ENCODE measurements at regions not wholly inside any gene's neighbourhood (a gene's known extent, or its start where the extent isn't known, plus 50 kb on each side); places are given as distances from the start of the nearest gene placed in this dataset.
A peak's percentile ranks its signal among the peaks of the same experiment; 100 is the strongest.
"Not testable (repeated sequence)": the region's sequence is repeated elsewhere in the genome, so short reads cannot be mapped to it uniquely, and the experiment has no call there.

DNA sequence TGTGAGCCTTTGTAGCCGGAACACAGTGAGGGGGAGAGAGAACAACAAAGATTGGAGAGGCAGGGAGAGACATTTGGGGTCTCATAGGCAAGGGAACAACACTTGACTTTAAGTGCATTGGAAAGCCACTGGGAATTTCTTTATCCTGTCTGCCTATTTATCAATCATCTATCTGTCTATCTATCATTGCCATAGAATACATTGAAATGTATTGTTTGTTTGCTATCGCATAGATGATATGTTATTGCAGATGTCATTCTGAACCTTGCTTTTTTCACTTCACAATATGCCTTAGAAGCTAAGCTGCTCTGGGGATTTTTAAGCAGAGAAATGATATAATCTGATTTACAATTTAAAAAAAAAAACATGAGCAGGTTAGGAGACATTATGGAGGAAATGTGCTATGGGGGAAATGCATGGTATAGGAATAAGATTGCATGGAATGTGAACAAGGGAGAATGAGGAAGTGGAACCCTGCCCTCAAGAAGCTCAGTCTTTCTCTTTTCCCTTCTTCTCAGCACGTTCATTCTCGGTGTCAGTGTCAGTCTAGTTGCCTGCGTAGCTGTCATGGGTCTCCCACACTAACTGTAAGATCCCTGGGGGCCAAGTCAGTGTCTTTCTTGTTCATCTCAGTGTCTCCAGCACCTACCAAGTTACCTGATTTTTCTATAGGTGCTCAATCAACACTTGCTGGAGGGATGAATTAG is 158.7 kb upstream of the ARHGAP20 start:
- DNase-seq (ENCODE audit: low spot score) (no peak), ATAC-seq (no peak)
- intact Hi-C loops (cut with DNase I), result no loop called here

GRCh38 chr11:110867951-110868350 is 155.7 kb upstream of the ARHGAP20 start:
- ATAC-seq (no peak), DNase-seq (ENCODE audit: low spot score) (no peak)
- intact Hi-C loops (cut with DNase I), result no loop called here

GRCh38 chr11:110866081-110866480 is 153.8 kb upstream of the ARHGAP20 start:
- ATAC-seq, result peak; percentile 20
- intact Hi-C loops (cut with DNase I), result no loop called here

DNA sequence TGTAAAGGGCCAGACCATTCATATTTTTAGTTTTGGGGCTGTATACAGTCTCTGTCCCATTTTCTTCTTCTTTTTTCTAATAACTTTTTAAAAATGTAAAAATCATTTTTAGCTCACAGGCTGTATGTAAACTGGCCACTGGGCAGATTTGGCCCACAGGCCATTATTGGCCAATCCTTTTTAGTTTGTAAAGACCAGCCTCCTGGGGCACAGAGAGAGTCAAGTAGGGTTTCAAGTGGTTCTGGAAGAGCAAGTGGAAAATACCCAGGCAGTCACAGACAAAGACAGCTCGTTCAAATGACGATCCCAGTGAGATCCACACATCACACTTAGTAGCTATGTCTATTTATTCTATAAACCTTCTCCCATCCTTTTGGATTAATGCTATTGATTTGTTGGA is 150.2 kb upstream of the ARHGAP20 start:
- ATAC-seq (no peak), DNase-seq (ENCODE audit: low spot score) (no peak)
- intact Hi-C loops (cut with DNase I), result no loop called here

More at GRCh38 chr11:110866081-110866480, 153.8 kb upstream of the ARHGAP20 start:
- DNase-seq (ENCODE audit: low spot score), result no peak

DNA sequence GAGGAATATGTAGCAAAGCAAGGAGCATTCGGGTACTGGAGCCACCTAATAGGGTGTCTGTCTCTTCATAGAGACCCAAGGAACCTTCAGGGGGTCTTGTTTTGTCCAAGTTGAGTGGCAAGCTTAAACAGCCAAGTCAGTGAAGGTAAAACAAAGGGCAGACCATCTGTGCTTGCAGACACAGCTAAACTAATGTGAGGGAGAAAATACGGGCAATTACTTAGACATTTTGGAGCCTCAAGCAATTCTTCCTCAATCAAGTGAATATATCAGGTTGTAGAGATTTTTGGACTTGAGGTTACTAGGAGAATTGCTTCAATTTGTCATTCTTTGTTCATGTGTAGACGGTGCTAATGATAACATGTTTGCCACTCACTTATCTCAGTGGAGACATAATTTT is 148.2 kb upstream of the ARHGAP20 start:
- no peak for ATAC-seq
- intact Hi-C loops (cut with DNase I), result no loop called here
- DNase-seq (ENCODE audit: low spot score), result no peak

- ATAC-seq, result no peak
- intact Hi-C loops (cut with DNase I), result no loop called here
- DNase-seq (ENCODE audit: low spot score), result no peak
Observed at GRCh38 chr11:110859998-110860397, 147.8 kb upstream of the ARHGAP20 start.

GRCh38 chr11:110859240-110859840 is 147.1 kb upstream of the ARHGAP20 start:
- intact Hi-C loops (cut with DNase I), result no loop called here
- no peak for ATAC-seq

GRCh38 chr11:110858547-110858921 is 146.3 kb upstream of the ARHGAP20 start:
- peak; percentile 96 for ATAC-seq
- DNase-seq (ENCODE audit: low spot score), result peak; percentile 82
- intact Hi-C loops (cut with DNase I), result no loop called here

More at GRCh38 chr11:110859240-110859840, 147.1 kb upstream of the ARHGAP20 start:
- no peak for DNase-seq (ENCODE audit: low spot score)

DNA sequence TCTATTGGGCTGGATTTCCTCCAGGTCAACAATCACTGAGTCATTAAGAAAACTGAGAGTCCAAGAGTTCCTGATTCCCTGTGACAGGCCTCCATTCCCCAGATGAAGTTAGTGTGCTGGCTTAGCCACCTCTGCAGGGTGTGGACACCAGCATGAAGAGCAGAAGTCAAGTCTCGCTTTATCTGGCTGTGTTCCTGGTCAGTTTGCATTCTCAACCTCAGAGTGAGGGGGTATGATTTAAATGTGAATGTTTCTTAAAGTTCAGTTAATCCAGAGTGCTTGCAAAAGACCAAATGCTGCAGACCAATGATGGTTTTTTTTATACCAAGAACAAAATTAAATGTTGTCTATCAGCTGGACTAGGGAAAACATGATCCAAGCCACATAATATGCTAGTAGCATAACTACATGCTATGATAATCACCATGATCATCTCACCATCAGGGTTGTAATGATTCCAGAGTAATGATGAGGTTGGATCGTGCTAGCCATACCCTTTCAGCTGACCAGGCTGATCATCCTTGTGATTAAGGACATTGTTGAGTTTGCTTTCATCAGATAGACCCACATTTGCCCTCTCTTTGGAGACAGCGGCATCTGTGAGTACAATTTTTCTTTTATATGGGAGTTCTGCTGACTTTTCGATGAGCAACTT is 145.8 kb upstream of the ARHGAP20 start:
- peak; percentile 77 for ATAC-seq
- intact Hi-C loops (cut with DNase I), result no loop called here
- DNase-seq (ENCODE audit: low spot score), result no peak

- ATAC-seq, result no peak
- DNase-seq (ENCODE audit: low spot score), result no peak
- intact Hi-C loops (cut with DNase I), result no loop called here
Observed at GRCh38 chr11:110856996-110857812, 145.0 kb upstream of the ARHGAP20 start.

DNA sequence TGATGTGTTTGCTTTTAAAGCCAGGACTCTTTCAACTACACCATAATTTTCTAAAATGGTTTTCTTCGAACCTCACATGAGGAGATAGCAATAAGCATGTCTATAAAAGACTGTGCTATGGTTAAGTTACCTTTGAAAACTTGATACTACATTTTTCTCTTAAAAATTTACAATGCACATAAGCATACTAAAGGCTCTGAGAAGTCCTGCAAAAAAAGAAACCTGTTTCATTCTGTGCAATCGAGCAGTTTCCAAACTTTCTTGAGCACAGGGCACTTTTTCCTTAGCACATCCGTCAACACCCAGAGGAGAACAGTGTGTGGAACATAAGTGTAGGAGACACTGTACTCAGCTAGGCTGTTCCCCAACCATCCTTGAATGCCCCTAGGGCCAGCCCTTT is 144.1 kb upstream of the ARHGAP20 start:
- no peak for ATAC-seq
- DNase-seq (ENCODE audit: low spot score), result no peak
- intact Hi-C loops (cut with DNase I), result no loop called here

DNA sequence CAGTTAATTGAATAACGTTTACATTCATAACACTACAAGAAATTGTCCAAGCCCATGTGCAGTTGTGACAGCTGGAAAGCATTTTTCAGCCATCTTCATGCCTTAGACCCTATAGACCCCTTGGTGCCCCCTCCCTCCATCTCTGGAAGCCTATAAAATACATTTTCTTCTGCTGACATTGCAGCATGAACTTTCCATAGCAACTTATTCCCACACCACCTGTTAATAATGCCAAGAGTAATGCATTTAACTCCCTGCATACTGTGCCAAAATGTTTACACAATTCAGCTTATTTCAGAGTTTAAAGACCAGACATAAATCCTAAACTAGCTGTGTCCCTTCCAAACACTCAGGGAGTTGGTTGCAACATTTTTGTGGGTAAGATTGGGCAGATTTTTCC is 143.0 kb upstream of the ARHGAP20 start:
- no peak for ATAC-seq
- intact Hi-C loops (cut with DNase I), result no loop called here
- DNase-seq (ENCODE audit: low spot score), result no peak

DNA sequence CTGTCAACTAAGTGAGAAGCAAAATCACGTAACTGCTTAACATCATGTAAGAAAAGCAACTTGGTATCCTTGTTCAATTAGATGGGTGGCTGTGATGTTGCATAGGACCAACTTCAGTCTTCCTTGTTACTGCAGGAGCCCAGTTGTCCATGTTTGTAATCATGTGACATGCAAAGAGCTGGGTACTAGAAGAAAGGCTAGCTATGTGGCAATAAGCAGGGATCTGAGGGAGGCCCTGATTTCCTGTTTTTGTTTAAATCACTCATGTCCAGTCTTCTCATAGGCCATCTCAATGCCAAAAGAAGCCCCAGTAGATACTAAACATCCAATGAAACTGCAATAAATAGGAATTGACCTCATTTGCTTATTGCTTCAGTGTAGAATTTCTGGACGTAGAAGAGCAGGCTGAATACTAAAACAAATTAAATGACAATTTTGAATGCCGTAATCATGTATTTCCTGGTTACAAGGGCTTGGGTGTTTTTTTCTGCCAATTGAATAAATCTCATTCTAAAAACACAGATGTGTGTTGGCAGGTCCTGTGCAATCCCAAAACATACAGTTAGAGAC is 140.8 kb upstream of the ARHGAP20 start:
- DNase-seq (ENCODE audit: low spot score) (no peak), ATAC-seq (no peak)
- intact Hi-C loops (cut with DNase I), result no loop called here

- DNase-seq (ENCODE audit: low spot score), result no peak
- intact Hi-C loops (cut with DNase I), result no loop called here
- ATAC-seq, result no peak
Observed at GRCh38 chr11:110850846-110851245, 138.6 kb upstream of the ARHGAP20 start.

DNA sequence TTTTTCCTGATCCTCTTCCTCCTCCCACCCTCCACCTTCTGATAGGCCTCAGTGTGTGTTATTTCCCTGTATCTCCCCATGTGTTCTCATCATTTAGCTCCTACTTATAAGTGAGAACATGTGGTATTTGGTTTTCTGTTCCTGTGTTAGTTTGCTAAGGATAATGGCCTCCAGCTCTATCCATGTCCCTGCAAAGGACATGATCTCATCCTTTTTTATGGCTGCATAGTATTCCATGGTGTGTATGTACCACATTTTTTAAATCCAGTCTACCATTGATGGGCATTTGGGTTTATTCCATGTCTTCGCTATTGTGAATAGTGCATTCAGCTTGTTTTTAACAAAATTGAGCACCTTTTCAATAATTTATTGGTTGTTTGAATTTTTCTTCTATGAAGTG is 130.8 kb upstream of the ARHGAP20 start:
- intact Hi-C loops (cut with DNase I); ATAC-seq; DNase-seq (ENCODE audit: low spot score): not testable (repeated sequence)

DNA sequence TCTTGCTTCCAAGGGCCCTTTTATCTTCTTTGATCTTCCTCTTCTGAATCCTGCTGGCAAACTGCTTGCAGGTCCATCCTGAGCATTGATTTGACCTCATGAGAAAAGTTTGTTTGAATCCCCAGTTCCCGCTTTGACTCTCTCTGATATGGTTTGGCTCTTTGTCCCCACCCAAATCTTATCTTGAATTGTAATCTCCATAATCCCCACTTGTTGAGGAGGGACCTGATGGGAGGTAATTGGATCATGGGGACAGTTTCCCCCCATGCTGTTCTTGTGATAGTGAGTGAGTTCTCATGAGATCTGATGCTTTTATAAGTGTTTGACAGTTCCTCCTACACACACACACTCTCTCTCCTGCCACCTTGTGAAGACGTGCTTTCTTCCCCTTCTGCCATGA is 126.6 kb upstream of the ARHGAP20 start:
- ATAC-seq (no peak), DNase-seq (ENCODE audit: low spot score) (no peak)
- intact Hi-C loops (cut with DNase I), result no loop called here

DNA sequence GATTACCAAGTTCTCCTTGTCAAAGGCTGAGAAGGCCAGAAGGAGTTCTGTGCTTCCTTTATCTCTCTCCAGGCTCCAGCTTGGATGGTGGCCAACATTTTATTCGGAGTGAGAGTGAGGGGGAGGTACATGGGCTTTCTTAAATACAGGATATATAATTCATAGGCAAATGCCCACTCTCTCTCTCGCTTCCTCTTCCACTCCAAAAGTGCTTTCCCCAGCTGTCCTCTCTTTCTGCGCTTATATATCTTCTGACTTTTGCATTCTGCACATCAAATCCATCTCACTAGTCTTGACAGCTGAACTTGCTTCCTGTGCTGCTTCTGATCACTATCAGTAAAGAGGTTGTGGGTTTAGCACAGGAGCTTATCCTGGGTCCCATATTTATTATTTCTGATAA is 125.4 kb upstream of the ARHGAP20 start:
- ATAC-seq, result no peak
- no peak for DNase-seq (ENCODE audit: low spot score)
- intact Hi-C loops (cut with DNase I), result no loop called here

GRCh38 chr11:110835106-110835505 is 122.9 kb upstream of the ARHGAP20 start:
- intact Hi-C loops (cut with DNase I), result no loop called here
- no peak for ATAC-seq
- DNase-seq (ENCODE audit: low spot score), result no peak

DNA sequence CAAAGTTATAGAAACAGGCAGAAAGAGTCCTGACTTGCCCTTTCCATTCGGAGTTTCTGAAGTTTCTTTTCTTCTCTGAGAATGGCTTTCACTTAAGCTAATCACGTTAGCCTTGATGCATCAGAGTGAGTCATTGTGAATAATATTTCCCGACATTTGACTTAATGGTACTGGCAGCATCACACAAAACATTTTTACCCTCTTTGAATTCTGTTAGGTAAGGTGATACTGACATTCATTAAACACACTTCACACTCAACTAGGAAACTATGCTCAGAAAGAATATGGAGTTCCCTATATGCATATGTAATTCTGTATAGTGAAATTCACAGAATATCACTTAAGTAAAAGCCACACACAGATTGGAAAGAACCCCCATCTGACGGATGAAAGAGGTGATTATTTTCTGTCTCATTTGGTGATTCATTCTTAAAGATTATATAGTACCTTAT is 120.8 kb upstream of the ARHGAP20 start:
- intact Hi-C loops (cut with DNase I), result no loop called here
- DNase-seq (ENCODE audit: low spot score) (no peak), ATAC-seq (no peak)
